Gastrocnemius medialis (tissue), 4 donors: ENCODE measurements at regions not wholly inside any gene's neighbourhood (a gene's known extent, or its start where the extent isn't known, plus 50 kb on each side); places are given as distances from the start of the nearest gene placed in this dataset.

ENCODE experiments used
- CTCF ChIP-seq, 5 experiments: fragments of 450-650 bp in 3 of 5; fragments of 200-600 bp in 2 of 5; sonication (generic) in 2 of 5; IDR thresholded peaks in 4 of 5; conservative IDR thresholded peaks in 1 of 5; 1 replicate in 4 of 5; 2 replicates in 1 of 5; pipeline ENCODE4 v1.5.1; 2016 to 2019; ENCODE audit warnings: antibody characterized with exemption in 5 of 5, mild to moderate bottlenecking in 3 of 5, moderate library complexity in 3 of 5
- POLR2A ChIP-seq, 2 donors: fragments of 450-650 bp; IDR thresholded peaks; one replicate each; pipeline ENCODE4 v1.6.1; 2017; ENCODE audit warnings: antibody characterized with exemption in 2 of 2, mild to moderate bottlenecking in 2 of 2, moderate library complexity in 2 of 2

- no peak for TF ChIP-seq POLR2A (IDR thresholded peaks at IDR 0.05)
- no peak for TF ChIP-seq CTCF (IDR thresholded peaks at IDR 0.05 in 4 of 5, conservative IDR thresholded peaks at IDR 0.05 in 1 of 5)
These were observed 1044.0 kb upstream of the PIK3C3 start for GRCh38 chr18:40911041-40911440.
